Common myeloid progenitor, CD34-positive (primary cell): ENCODE measurements at regions not wholly inside any gene's neighbourhood (a gene's known extent, or its start where the extent isn't known, plus 50 kb on each side); places are given as distances from the start of the nearest gene placed in this dataset.
A peak's percentile ranks its signal among the peaks of the same experiment; 100 is the strongest.

Experiments used
- CTCF ChIA-PET: fragments of 350-600 bp; sonication (Branson Sonifier 250); formaldehyde crosslinking; loops from one replicate; lab custom pipeline; 2021; ENCODE audit warnings: antibody characterized with exemption; lab: Charles Lee
- POLR2A ChIA-PET: fragments of 350-600 bp; sonication (Branson Sonifier 250); formaldehyde crosslinking; loops from one replicate; lab custom pipeline; 2021; ENCODE audit warnings: antibody characterized with exemption; lab: Charles Lee
- DNase-seq, 3 donors: peaks; one replicate each; pipeline versions ENCODE4 v3.0.0 to v3.0.0-alpha.2; 2013
- H3K27ac ChIP-seq, 2 experiments: 1 replicate in 1 of 2; 2 replicates in 1 of 2; pipeline ENCODE4 v1.7.0; 2013; ENCODE audit warnings: inconsistent platforms in 2 of 2, low read length in 2 of 2, mild to moderate bottlenecking in 2 of 2, low read depth in 1 of 2, moderate library complexity in 1 of 2; ENCODE audit not compliant: severe bottlenecking in 2 of 2, insufficient read depth in 1 of 2, poor library complexity in 1 of 2
- H3K27me3 ChIP-seq, 5 experiments: replicated peaks in 2 of 5; 1 replicate in 3 of 5; 2 replicates in 2 of 5; pipeline versions ENCODE4 v1.6.1 to v1.7.0; 2013; ENCODE audit warnings: low read length in 4 of 5, mild to moderate bottlenecking in 2 of 5, moderate library complexity in 2 of 5, inconsistent platforms in 1 of 5; ENCODE audit not compliant: insufficient read depth in 5 of 5, control insufficient read depth in 4 of 5
- H3K36me3 ChIP-seq, 4 experiments: 1 replicate in 2 of 4; 2 replicates in 2 of 4; pipeline versions ENCODE4 v1.6.1 to v1.7.0; 2013; ENCODE audit warnings: low read length in 3 of 4, control low read depth in 1 of 4, mild to moderate bottlenecking in 1 of 4; ENCODE audit not compliant: control insufficient read depth in 4 of 4, insufficient read depth in 4 of 4
- H3K4me1 ChIP-seq, 4 experiments: 1 replicate in 3 of 4; 2 replicates in 1 of 4; pipeline versions ENCODE4 v1.6.1 to v1.7.1; 2013; ENCODE audit warnings: low read length in 3 of 4, mild to moderate bottlenecking in 3 of 4, control low read depth in 1 of 4, inconsistent platforms in 1 of 4, moderate library complexity in 1 of 4; ENCODE audit not compliant: control insufficient read depth in 4 of 4, insufficient read depth in 4 of 4; ENCODE audit errors: control extremely low read depth in 1 of 4
- H3K4me3 ChIP-seq, 7 experiments: 1 replicate in 4 of 7; 2 replicates in 3 of 7; pipeline versions ENCODE4 v1.5.1 to v1.7.0; 2013; ENCODE audit warnings: mild to moderate bottlenecking in 7 of 7, low read length in 6 of 7, moderate library complexity in 6 of 7, inconsistent platforms in 2 of 7, low read depth in 2 of 7, control low read depth in 1 of 7; ENCODE audit not compliant: insufficient read depth in 4 of 7, control insufficient read depth in 1 of 7; ENCODE audit errors: extremely low read depth in 1 of 7
- H3K9me3 ChIP-seq, 5 experiments: 1 replicate in 4 of 5; 2 replicates in 1 of 5; pipeline versions ENCODE4 v1.6.1 to v1.7.1; 2013; ENCODE audit warnings: low read length in 4 of 5, mild to moderate bottlenecking in 2 of 5, inconsistent platforms in 1 of 5, low read depth in 1 of 5, moderate library complexity in 1 of 5; ENCODE audit not compliant: control insufficient read depth in 4 of 5, insufficient read depth in 2 of 5; ENCODE audit errors: control extremely low read depth in 1 of 5
- WGBS: methylation state at CpG from one replicate; pipeline ENCODE4 v1.1.5; 2013; ENCODE audit not compliant: insufficient coverage; 5-methylcytosine and 5-hydroxymethylcytosine counted together

DNA sequence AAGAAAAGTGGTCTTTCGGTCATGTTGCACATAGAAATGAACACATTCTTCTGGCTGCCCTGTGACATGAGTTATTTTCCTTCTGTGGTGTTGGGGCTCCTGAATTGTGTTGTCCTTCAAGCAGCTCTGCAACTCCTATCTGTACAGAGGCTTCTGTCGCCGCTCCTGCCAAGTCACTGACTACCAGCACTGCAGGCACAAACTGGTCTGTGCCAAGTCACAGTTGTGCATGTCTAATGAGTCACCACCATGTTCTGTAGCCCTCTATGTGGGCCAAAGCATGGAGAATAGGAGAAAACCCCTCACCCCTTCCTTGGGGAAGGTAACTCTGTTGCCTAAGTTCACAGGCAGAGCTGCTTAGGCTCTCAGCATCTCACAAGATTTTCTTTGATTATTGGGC is 283.3 kb downstream of the RPL10L start:
- Histone ChIP-seq H3K36me3 (no peaks in the 10 kb centered on the region), H3K9me3 (no peaks in the 10 kb centered on the region), H3K4me1 (no peaks in the 10 kb centered on the region), H3K4me3 (no peak overlapping the region), H3K27ac (no peak overlapping the region), H3K27me3 (no peaks in the 10 kb centered on the region)
- 67% methylated on average over 3 of the region's 3 CpGs for WGBS
- ChIA-PET CTCF (interaction anchor here (1.2 kb wide), 1 partner anchor 118 kb away, joined by 3 read pairs; no protein-coding TSS in a partner anchor), POLR2A (no interaction called here)
- no peak for DNase-seq

DNA sequence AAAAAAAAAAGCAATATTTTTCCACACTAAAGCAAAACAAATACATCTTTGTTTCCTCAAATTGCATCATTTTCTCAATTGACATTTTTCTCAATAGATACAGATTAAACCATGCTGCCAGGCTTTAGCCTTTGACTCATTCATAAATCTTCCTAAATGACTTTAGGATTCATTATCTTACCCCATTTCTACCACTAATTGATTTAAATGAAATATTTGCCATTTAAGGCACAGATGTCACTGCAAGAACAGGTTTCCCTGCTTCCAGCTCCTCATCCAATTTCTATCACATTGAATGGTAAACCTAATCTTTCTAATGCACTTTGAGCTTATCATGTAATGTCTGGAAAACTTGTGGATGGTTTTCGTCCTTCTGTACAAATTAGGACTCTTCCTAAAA is 298.7 kb downstream of the RPL10L start:
- no peaks in the 10 kb centered on the region for H3K27me3 ChIP-seq
- 100% methylated on average over 1 of the region's 1 CpG for WGBS
- no peak overlapping the region for H3K4me3 ChIP-seq
- H3K9me3 ChIP-seq, result no peaks in the 10 kb centered on the region
- POLR2A ChIA-PET, result no interaction called here
- H3K36me3 ChIP-seq, result no peaks in the 10 kb centered on the region
- CTCF ChIA-PET, result no interaction called here
- no peaks in the 10 kb centered on the region for H3K4me1 ChIP-seq
- no peak overlapping the region for H3K27ac ChIP-seq
- DNase-seq, result no peak

DNA sequence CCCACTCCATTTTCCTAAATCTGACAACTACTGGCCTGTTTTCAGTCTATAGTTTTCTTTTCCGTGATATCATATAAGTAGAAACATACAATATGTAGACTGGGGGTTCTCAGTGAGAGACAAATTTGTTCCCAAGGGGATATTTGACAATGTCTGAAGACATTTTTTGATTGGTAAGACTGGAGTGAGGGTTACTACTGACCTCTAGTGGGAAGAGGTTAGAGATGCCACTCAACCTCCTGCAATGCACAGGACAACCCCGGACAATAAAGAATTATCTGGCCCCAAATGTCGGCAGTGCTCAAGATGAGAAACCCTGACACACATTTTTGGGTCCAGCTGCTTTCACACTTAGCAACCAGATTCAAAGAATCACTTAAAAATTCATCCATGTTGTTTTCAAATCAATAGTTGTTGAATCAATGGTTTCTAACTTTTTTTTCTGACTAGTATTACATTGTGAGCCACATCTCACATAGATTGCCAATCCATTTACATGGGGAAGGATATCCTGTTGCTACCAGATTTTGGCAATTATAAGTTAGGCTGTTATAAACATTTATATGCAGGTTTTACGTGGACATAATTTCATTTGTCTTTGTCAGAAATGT is 307.1 kb downstream of the RPL10L start:
- peak; percentile 56 to 71 (median 64) for DNase-seq
- CTCF ChIA-PET, result interaction anchor here (0.7 to 3.8 kb wide), 6 partner anchors 25 to 662 kb away, joined by 3 to 42 read pairs (median 4); no protein-coding TSS in a partner anchor
- H3K4me1 ChIP-seq, result no peaks in the 10 kb centered on the region
- WGBS, result 6% methylated on average over 2 of the region's 4 CpGs
- POLR2A ChIA-PET, result no interaction called here
- H3K27ac ChIP-seq, result no peak overlapping the region
- no peaks in the 10 kb centered on the region for H3K27me3 ChIP-seq
- no peaks in the 10 kb centered on the region for H3K36me3 ChIP-seq
- no peak overlapping the region for H3K4me3 ChIP-seq
- H3K9me3 ChIP-seq, result no peaks in the 10 kb centered on the region

DNA sequence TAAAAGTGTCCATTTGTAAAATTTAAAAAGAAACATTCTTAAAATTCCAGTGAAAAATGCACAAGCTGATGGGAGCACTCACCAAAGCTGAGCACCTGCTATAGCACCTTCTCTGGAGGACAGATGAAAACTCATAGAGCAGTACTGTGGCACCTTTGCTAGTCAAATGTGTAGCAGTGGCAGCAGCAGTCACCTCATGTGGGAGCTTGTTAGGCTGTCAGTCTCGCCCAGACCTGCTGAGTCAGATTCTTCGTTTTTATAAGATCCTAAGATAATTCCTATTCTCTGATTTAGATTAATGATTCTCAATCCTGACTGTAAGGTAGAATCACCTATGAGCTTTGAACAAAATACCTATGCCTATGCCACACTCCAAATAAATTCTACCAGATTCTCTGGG is 325.8 kb downstream of the RPL10L start:
- no CpG with 5 or more reads among the region's 2 CpGs for WGBS
- H3K4me3 ChIP-seq, result no peak overlapping the region
- CTCF ChIA-PET, result interaction anchor here (1.3 to 1.6 kb wide), 3 partner anchors 8 to 17 kb away, joined by 3 to 6 read pairs (median 4); no protein-coding TSS in a partner anchor
- H3K4me1 ChIP-seq, result peaks cover 6 to 55% (median 23%) of the 10 kb centered on the region in 4 experiments
- POLR2A ChIA-PET, result no interaction called here
- DNase-seq, result peak in 2 of 3 donors; percentile 17 to 36
- H3K9me3 ChIP-seq, result no peaks in the 10 kb centered on the region
- H3K27me3 ChIP-seq, result no peaks in the 10 kb centered on the region
- no peak overlapping the region for H3K27ac ChIP-seq
- H3K36me3 ChIP-seq, result no peaks in the 10 kb centered on the region

DNA sequence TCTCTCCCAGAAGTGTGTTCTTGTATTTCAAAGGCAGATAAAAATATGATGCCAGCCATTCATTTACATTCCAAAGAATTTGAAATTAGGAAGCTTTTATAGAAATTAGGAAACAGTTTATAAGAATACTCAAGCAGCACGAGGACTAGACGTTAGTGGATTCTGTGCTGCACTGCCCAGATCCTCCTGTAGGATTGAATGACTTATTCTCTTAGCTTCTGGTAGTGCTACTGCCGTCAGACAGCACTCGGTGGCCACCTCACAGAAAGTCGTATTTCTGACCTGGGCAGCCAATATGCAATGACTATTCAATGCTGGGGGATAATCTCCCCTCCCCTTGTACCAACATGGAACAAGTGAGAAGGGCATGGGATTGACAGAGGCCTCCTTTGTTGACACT is 326.4 kb downstream of the RPL10L start:
- POLR2A ChIA-PET, result interaction anchor here (0.9 kb wide), 1 partner anchor 78 kb away, joined by 3 read pairs; no protein-coding TSS in a partner anchor
- Histone ChIP-seq H3K36me3 (no peaks in the 10 kb centered on the region), H3K4me1 (peaks cover 6 to 55% (median 23%) of the 10 kb centered on the region in 4 experiments), H3K9me3 (no peaks in the 10 kb centered on the region), H3K27me3 (no peaks in the 10 kb centered on the region), H3K27ac (no peak overlapping the region), H3K4me3 (no peak overlapping the region)
- WGBS, result 97% methylated on average over 5 of the region's 5 CpGs
- DNase-seq, result no peak
- CTCF ChIA-PET, result interaction anchor here (1.4 to 1.6 kb wide), 2 partner anchors 9 to 18 kb away, joined by 4 to 6 read pairs; no protein-coding TSS in a partner anchor

DNA sequence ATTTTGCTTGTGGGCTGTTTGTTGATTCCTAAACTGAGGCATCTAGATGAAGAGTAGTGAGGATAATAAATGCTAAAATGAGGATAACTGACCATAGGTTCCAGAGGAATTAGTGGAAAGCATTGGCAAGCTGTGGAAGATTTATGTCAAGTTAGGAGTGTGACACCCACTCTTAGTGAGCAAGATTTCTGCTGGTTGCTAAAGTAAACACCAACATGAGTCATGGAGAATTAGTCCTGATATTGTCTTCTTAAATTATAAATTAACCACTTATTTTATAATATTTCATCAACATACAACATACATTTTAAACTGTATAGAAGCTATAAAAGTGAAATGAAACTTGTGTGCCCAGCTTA is 328.2 kb downstream of the RPL10L start:
- peak in 2 of 3 donors; percentile 73 to 85 for DNase-seq
- ChIA-PET POLR2A (no interaction called here), CTCF (interaction anchor here (0.5 to 1.5 kb wide), 3 partner anchors 48 to 980 kb away, joined by 3 to 4 read pairs (median 3); no protein-coding TSS in a partner anchor)
- peak overlapping the region in 2 of 7 experiments; percentile 12 to 34 for H3K4me3 ChIP-seq
- H3K36me3 ChIP-seq, result no peaks in the 10 kb centered on the region
- H3K9me3 ChIP-seq, result no peaks in the 10 kb centered on the region
- peak overlapping the region; percentile 74 to 86 for H3K27ac ChIP-seq
- H3K27me3 ChIP-seq, result no peaks in the 10 kb centered on the region
- peaks cover 6 to 52% (median 23%) of the 10 kb centered on the region in 4 experiments for H3K4me1 ChIP-seq

DNA sequence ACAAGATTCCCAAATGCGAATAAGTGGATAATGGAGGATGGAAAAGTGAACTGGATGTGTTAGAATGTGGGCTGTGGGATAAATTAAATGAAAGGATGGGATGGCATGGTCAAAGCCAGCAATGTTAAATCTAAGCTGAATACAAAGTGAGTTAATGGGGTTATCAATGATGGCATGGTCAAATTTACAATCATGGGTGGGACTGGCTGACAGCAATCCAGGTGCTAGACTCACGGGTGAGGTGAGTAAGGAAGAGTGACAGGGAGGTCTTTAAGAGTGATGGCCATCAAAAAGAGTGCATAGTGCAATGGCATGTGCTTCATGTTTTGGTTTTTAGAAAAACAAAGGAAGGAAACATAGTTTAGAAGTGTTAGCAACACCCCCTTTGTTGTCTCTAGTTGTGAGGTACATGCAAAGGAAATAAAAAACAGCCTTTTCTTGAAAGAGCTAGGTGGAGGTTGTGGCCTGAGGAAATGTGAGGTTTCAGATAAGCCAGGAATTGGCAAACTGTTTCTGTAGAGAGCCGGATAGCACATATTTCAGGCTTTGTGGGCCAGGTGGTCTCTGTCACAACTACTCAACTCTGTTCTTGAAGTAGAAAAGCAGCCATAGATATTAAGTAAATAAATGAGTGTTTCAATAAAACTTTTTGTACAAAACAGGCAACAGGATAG is 328.7 kb downstream of the RPL10L start:
- H3K27me3 ChIP-seq, result no peaks in the 10 kb centered on the region
- WGBS, result 0% methylated on average over 1 of the region's 3 CpGs
- DNase-seq, result peak; percentile 77 to 98 (median 95)
- H3K4me1 ChIP-seq, result peaks cover 6 to 47% (median 23%) of the 10 kb centered on the region in 4 experiments
- peak overlapping the region in 2 of 7 experiments; percentile 12 to 34 for H3K4me3 ChIP-seq
- CTCF ChIA-PET, result interaction anchor here (0.5 to 1.5 kb wide), 4 partner anchors 11 to 980 kb away, joined by 3 to 4 read pairs (median 3); no protein-coding TSS in a partner anchor
- H3K36me3 ChIP-seq, result no peaks in the 10 kb centered on the region
- peak overlapping the region; percentile 74 to 86 for H3K27ac ChIP-seq
- no peaks in the 10 kb centered on the region for H3K9me3 ChIP-seq
- POLR2A ChIA-PET, result no interaction called here
